Glutamatergic neuron (in vitro differentiated cells): ENCODE measurements at regions not wholly inside any gene's neighbourhood (a gene's known extent, or its start where the extent isn't known, plus 50 kb on each side); places are given as distances from the start of the nearest gene placed in this dataset.

ENCODE experiments used
- DNase-seq: peaks from one replicate; pipeline ENCODE4 v3.0.0; 2022
- H3K27ac Mint-ChIP-seq: one replicate; pipeline ENCODE4 v1.8.0; 2020; ENCODE audit warnings: mild to moderate bottlenecking, mixed read lengths, inconsistent platforms; ENCODE audit not compliant: unreplicated experiment
- H3K27me3 Mint-ChIP-seq: one replicate; pipeline ENCODE4 v1.8.0; 2020; ENCODE audit warnings: mild to moderate bottlenecking, moderate library complexity, mixed read lengths, inconsistent platforms; ENCODE audit not compliant: unreplicated experiment
- H3K36me3 Mint-ChIP-seq: one replicate; pipeline ENCODE4 v1.8.0; 2020; ENCODE audit warnings: mild to moderate bottlenecking, mixed read lengths, inconsistent platforms; ENCODE audit not compliant: unreplicated experiment
- H3K4me1 Mint-ChIP-seq: one replicate; pipeline ENCODE4 v1.8.0; 2020; ENCODE audit warnings: mild to moderate bottlenecking, low read depth, mixed read lengths, inconsistent platforms; ENCODE audit not compliant: unreplicated experiment
- H3K4me3 Mint-ChIP-seq: one replicate; pipeline ENCODE4 v1.8.0; 2020; ENCODE audit warnings: mild to moderate bottlenecking, mixed read lengths, inconsistent platforms; ENCODE audit not compliant: unreplicated experiment
- H3K9me3 Mint-ChIP-seq: one replicate; pipeline ENCODE4 v1.8.0; 2020; ENCODE audit warnings: mild to moderate bottlenecking, moderate library complexity, mixed read lengths, inconsistent platforms; ENCODE audit not compliant: unreplicated experiment
- TF ChIP-seq, protein P1 (sequence below): fragments of 200-600 bp; sonication (generic); IDR thresholded peaks from one replicate; pipeline ENCODE4 v1.5.0; 2021; ENCODE audit not compliant: partially characterized antibody, unreplicated experiment

DNA sequence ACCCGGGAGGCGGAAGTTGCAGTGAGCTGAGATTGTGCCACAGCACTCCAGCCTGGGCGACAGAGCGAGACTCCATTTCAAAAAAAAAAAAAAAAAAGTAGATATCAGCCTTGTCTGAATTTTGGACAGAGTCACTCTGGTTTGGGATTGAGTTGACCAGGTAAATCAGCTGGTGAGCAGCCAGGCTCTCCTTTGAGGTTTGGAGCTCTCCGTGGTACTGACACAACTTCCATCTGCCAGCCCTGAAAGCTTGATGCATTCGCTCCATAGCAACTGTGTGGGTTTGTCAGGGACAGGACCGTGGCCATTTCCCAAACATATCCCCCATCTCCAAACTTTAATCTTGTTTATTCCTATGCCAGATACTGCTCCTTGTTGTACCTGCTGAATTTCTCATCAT is 155.2 kb downstream of the DMRTA2 start:
- H3K4me1 Mint-ChIP-seq: peaks cover 39% of the 10 kb centered on the region

GRCh38 chr1:50266509-50266908 is 156.7 kb downstream of the DMRTA2 start:
- TF ChIP-seq, protein P1, sequence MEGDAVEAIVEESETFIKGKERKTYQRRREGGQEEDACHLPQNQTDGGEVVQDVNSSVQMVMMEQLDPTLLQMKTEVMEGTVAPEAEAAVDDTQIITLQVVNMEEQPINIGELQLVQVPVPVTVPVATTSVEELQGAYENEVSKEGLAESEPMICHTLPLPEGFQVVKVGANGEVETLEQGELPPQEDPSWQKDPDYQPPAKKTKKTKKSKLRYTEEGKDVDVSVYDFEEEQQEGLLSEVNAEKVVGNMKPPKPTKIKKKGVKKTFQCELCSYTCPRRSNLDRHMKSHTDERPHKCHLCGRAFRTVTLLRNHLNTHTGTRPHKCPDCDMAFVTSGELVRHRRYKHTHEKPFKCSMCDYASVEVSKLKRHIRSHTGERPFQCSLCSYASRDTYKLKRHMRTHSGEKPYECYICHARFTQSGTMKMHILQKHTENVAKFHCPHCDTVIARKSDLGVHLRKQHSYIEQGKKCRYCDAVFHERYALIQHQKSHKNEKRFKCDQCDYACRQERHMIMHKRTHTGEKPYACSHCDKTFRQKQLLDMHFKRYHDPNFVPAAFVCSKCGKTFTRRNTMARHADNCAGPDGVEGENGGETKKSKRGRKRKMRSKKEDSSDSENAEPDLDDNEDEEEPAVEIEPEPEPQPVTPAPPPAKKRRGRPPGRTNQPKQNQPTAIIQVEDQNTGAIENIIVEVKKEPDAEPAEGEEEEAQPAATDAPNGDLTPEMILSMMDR: no peak
- no peaks in the 10 kb centered on the region for H3K36me3 Mint-ChIP-seq
- no peak overlapping the region for H3K4me3 Mint-ChIP-seq
- peaks cover 3% of the 10 kb centered on the region for H3K27me3 Mint-ChIP-seq
- H3K27ac Mint-ChIP-seq: no peak overlapping the region
- H3K4me1 Mint-ChIP-seq: peaks cover 23% of the 10 kb centered on the region
- DNase-seq: no peak
- H3K9me3 Mint-ChIP-seq: peaks cover 2% of the 10 kb centered on the region

More for the DNA sequence above, 155.2 kb downstream of the DMRTA2 start:
- TF ChIP-seq, protein P1: no peak
- H3K36me3 Mint-ChIP-seq: no peaks in the 10 kb centered on the region
- no peak overlapping the region for H3K27ac Mint-ChIP-seq
- H3K9me3 Mint-ChIP-seq: peaks cover 10% of the 10 kb centered on the region
- peaks cover 5% of the 10 kb centered on the region for H3K27me3 Mint-ChIP-seq
- H3K4me3 Mint-ChIP-seq: no peak overlapping the region
- no peak for DNase-seq

- H3K27me3 Mint-ChIP-seq: peaks cover 3% of the 10 kb centered on the region
- TF ChIP-seq, protein P1: no peak
- H3K4me1 Mint-ChIP-seq: peaks cover 19% of the 10 kb centered on the region
- H3K9me3 Mint-ChIP-seq: no peaks in the 10 kb centered on the region
- no peak overlapping the region for H3K4me3 Mint-ChIP-seq
- H3K36me3 Mint-ChIP-seq: no peaks in the 10 kb centered on the region
- H3K27ac Mint-ChIP-seq: no peak overlapping the region
- DNase-seq: no peak
Measured at GRCh38 chr1:50265790-50266314, 157.1 kb downstream of the ELAVL4 start.

GRCh38 chr1:50264590-50264989 is 155.9 kb downstream of the ELAVL4 start:
- Mint-ChIP-seq H3K36me3 (no peaks in the 10 kb centered on the region), H3K4me3 (no peak overlapping the region), H3K9me3 (no peaks in the 10 kb centered on the region), H3K4me1 (peaks cover 9% of the 10 kb centered on the region), H3K27me3 (peaks cover 3% of the 10 kb centered on the region), H3K27ac (no peak overlapping the region)
- TF ChIP-seq, protein P1: no peak
- no peak for DNase-seq

GRCh38 chr1:50262436-50262835 is 153.7 kb downstream of the ELAVL4 start:
- Mint-ChIP-seq H3K9me3 (no peaks in the 10 kb centered on the region), H3K36me3 (no peaks in the 10 kb centered on the region), H3K27ac (no peak overlapping the region), H3K27me3 (peaks cover 3% of the 10 kb centered on the region), H3K4me3 (no peak overlapping the region), H3K4me1 (no peaks in the 10 kb centered on the region)
- TF ChIP-seq, protein P1: no peak
- no peak for DNase-seq
